ENCODE measurements at regions not wholly inside any gene's neighbourhood (a gene's known extent, or its start where the extent isn't known, plus 50 kb on each side); places are given as distances from the start of the nearest gene placed in this dataset.

DNA sequence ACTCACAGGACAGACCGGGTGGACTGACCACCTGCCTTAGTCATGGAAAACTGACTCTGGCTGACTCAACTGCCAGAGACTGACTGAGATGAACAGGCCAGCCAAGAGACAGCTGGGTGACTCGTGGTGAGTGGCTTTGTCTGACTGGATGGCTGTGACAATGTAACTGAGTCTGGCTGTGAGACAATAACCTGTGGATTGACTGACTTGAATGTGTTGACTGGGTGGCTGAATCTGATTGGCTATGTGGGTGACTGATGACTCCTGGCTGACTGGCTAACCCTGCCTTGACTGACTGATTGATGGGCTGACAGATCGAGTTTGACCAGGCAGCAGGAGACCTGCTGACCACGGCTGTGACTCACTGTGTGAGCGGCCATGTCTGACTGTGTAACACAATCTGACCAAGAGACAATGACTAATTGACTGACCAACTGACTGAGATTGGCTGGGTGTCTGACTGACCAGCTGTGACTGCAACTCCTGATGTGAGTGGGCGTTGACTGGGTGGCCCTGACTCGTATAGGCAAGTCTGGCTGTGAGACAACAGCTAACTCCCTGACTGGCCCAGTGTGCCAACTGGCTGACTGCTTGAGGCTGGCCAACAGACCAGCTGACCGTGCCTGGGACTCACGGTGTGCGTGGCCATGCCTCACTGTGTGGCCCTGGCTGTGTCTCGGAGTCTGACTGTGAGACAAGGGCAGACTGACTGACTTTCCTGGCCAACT, 509.1 kb downstream of the SHQ1 start:
- H3K9ac ChIP-seq (ENCODE audit: low read depth, low read length) = no peak overlapping the region
- peaks cover 18% of the 10 kb centered on the region for H3K4me1 ChIP-seq (ENCODE audit: insufficient read depth, low read length)
- no peaks in the 10 kb centered on the region for H3K9me3 ChIP-seq (ENCODE audit: control insufficient read depth, insufficient read depth, low read length)
- no peaks in the 10 kb centered on the region for H3K36me3 ChIP-seq (ENCODE audit: insufficient read depth, low read length)

GRCh38 chr3:72338082-72338941, 509.9 kb downstream of the SHQ1 start:
- Histone ChIP-seq H3K9me3 (ENCODE audit: control insufficient read depth, insufficient read depth, low read length) (no peaks in the 10 kb centered on the region), H3K9ac (ENCODE audit: low read depth, low read length) (no peak overlapping the region), H3K4me1 (ENCODE audit: insufficient read depth, low read length) (peaks cover 18% of the 10 kb centered on the region), H3K36me3 (ENCODE audit: insufficient read depth, low read length) (no peaks in the 10 kb centered on the region)

- Histone ChIP-seq H3K9me3 (ENCODE audit: control insufficient read depth, insufficient read depth, low read length) (no peaks in the 10 kb centered on the region), H3K9ac (ENCODE audit: low read depth, low read length) (no peak overlapping the region), H3K4me1 (ENCODE audit: insufficient read depth, low read length) (peaks cover 18% of the 10 kb centered on the region), H3K36me3 (ENCODE audit: insufficient read depth, low read length) (no peaks in the 10 kb centered on the region)
Observed at GRCh38 chr3:72337480-72337855, 510.8 kb downstream of the SHQ1 start.

- Histone ChIP-seq H3K9me3 (ENCODE audit: control insufficient read depth, insufficient read depth, low read length) (no peaks in the 10 kb centered on the region), H3K36me3 (ENCODE audit: insufficient read depth, low read length) (no peaks in the 10 kb centered on the region), H3K9ac (ENCODE audit: low read depth, low read length) (no peak overlapping the region; the same call in 1 of the 2 replicates), H3K4me1 (ENCODE audit: insufficient read depth, low read length) (peaks cover 18% of the 10 kb centered on the region)
Observed at GRCh38 chr3:72336821-72337479, 511.3 kb downstream of the SHQ1 start.

- Histone ChIP-seq H3K36me3 (ENCODE audit: insufficient read depth, low read length) (no peaks in the 10 kb centered on the region), H3K4me1 (ENCODE audit: insufficient read depth, low read length) (peaks cover 18% of the 10 kb centered on the region), H3K9ac (ENCODE audit: low read depth, low read length) (no peak overlapping the region)
Observed at GRCh38 chr3:72336114-72336651, 512.1 kb downstream of the SHQ1 start.

GRCh38 chr3:72335458-72336095, 512.7 kb downstream of the SHQ1 start:
- Histone ChIP-seq H3K9me3 (ENCODE audit: control insufficient read depth, insufficient read depth, low read length) (no peaks in the 10 kb centered on the region), H3K4me1 (ENCODE audit: insufficient read depth, low read length) (peaks cover 18% of the 10 kb centered on the region), H3K36me3 (ENCODE audit: insufficient read depth, low read length) (no peaks in the 10 kb centered on the region), H3K9ac (ENCODE audit: low read depth, low read length) (no peak overlapping the region)

More at GRCh38 chr3:72336114-72336651, 512.1 kb downstream of the SHQ1 start:
- no peaks in the 10 kb centered on the region for H3K9me3 ChIP-seq (ENCODE audit: control insufficient read depth, insufficient read depth, low read length)

DNA sequence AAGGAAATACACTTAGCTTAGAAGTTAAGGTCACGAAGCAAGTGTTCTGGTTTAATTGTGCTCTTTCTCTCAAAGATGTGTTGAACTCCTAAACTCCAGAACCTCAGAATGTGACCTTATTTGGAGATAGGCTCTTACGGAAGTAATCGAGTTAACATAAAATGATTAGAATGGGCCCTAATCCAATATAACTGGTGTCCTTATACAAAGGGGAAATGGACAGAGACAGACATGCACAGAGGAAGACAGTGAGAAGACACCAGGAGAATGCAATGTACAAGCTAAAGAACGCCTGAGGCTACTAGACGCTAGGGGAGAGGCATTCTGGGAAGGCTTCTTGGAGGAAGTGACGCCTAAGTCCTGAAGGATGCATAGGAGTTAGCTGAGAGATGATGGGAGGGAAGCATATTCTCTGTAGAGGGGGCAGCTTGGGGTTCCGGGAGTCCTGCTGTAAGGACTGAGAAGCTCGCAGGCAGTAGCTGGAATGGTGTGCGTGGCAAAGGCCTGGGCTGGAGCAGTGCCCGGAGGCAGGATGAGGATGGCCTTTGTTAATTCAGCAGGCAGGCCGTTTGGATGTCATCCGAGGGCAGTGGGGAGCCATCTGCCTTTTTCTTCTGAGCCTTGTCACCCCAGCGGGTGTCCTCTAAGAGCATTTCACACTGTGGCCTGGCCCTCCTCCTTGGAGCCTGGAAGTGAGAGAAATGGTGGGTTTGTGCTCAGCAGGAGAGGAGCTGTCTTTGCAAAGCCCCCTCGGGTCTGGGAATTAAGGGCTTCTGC, 513.4 kb downstream of the SHQ1 start:
- H3K4me1 ChIP-seq (ENCODE audit: insufficient read depth, low read length) = peaks cover 18% of the 10 kb centered on the region
- no peaks in the 10 kb centered on the region for H3K9me3 ChIP-seq (ENCODE audit: control insufficient read depth, insufficient read depth, low read length)
- no peaks in the 10 kb centered on the region for H3K36me3 ChIP-seq (ENCODE audit: insufficient read depth, low read length)
- H3K9ac ChIP-seq (ENCODE audit: low read depth, low read length) = no peak overlapping the region

DNA sequence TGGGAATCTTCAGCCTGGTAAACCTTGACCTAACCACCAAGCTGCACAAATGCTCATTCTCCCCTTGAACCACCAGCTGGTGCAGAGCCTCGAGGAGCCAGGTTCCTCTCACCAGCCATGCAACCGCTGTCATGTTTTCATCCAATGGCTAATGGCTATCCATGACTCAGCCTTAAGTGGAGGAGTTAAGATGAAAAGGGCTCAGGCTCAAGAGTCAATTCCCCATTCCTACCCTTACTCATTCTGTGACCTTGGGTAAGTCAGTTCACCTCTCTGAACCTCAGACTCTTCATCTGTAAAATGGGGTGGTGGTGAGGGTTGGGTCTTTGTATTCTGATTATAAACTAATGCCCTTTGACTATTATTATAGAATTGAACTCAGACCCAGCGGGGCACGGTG, 515.6 kb downstream of the SHQ1 start:
- H3K9ac ChIP-seq (ENCODE audit: low read depth, low read length) = no peak overlapping the region

GRCh38 chr3:72332036-72332435, 516.2 kb downstream of the SHQ1 start:
- H3K9me3 ChIP-seq (ENCODE audit: control insufficient read depth, insufficient read depth, low read length) = no peaks in the 10 kb centered on the region
- H3K9ac ChIP-seq (ENCODE audit: low read depth, low read length) = no peak overlapping the region
- H3K36me3 ChIP-seq (ENCODE audit: insufficient read depth, low read length) = no peaks in the 10 kb centered on the region
- H3K4me1 ChIP-seq (ENCODE audit: insufficient read depth, low read length) = peaks cover 23% of the 10 kb centered on the region

More for the DNA sequence above, 515.6 kb downstream of the SHQ1 start:
- Histone ChIP-seq H3K36me3 (ENCODE audit: insufficient read depth, low read length) (no peaks in the 10 kb centered on the region), H3K9me3 (ENCODE audit: control insufficient read depth, insufficient read depth, low read length) (no peaks in the 10 kb centered on the region), H3K4me1 (ENCODE audit: insufficient read depth, low read length) (peaks cover 27% of the 10 kb centered on the region)

- Histone ChIP-seq H3K4me1 (ENCODE audit: insufficient read depth, low read length) (peaks cover 17% of the 10 kb centered on the region), H3K36me3 (ENCODE audit: insufficient read depth, low read length) (no peaks in the 10 kb centered on the region), H3K9ac (ENCODE audit: low read depth, low read length) (no peak overlapping the region), H3K9me3 (ENCODE audit: control insufficient read depth, insufficient read depth, low read length) (no peaks in the 10 kb centered on the region)
Observed at GRCh38 chr3:72331076-72331475, 517.2 kb downstream of the SHQ1 start.

- Histone ChIP-seq H3K36me3 (ENCODE audit: insufficient read depth, low read length) (no peaks in the 10 kb centered on the region), H3K9me3 (ENCODE audit: control insufficient read depth, insufficient read depth, low read length) (no peaks in the 10 kb centered on the region), H3K9ac (ENCODE audit: low read depth, low read length) (no peak overlapping the region), H3K4me1 (ENCODE audit: insufficient read depth, low read length) (peaks cover 13% of the 10 kb centered on the region)
Observed at GRCh38 chr3:72329354-72329753, 518.9 kb downstream of the SHQ1 start.

GRCh38 chr3:72328755-72329277, 519.4 kb downstream of the SHQ1 start:
- H3K9me3 ChIP-seq (ENCODE audit: control insufficient read depth, insufficient read depth, low read length) = no peaks in the 10 kb centered on the region
- no peaks in the 10 kb centered on the region for H3K36me3 ChIP-seq (ENCODE audit: insufficient read depth, low read length)
- peaks cover 13% of the 10 kb centered on the region for H3K4me1 ChIP-seq (ENCODE audit: insufficient read depth, low read length)
- no peak overlapping the region for H3K9ac ChIP-seq (ENCODE audit: low read depth, low read length)

- Histone ChIP-seq H3K4me1 (ENCODE audit: insufficient read depth, low read length) (peaks cover 13% of the 10 kb centered on the region), H3K9ac (ENCODE audit: low read depth, low read length) (no peak overlapping the region), H3K36me3 (ENCODE audit: insufficient read depth, low read length) (no peaks in the 10 kb centered on the region), H3K9me3 (ENCODE audit: control insufficient read depth, insufficient read depth, low read length) (no peaks in the 10 kb centered on the region)
Observed at GRCh38 chr3:72327008-72327407, 521.2 kb downstream of the SHQ1 start.
